Spleen (tissue), 7 donors: ENCODE measurements at regions not wholly inside any gene's neighbourhood (a gene's known extent, or its start where the extent isn't known, plus 50 kb on each side); places are given as distances from the start of the nearest gene placed in this dataset.

ENCODE experiments used
- CTCF ChIP-seq, 11 experiments: fragments of 200-600 bp in 7 of 11; fragments of 450-650 bp in 4 of 11; sonication (generic) in 4 of 11; IDR thresholded peaks in 8 of 11; conservative IDR thresholded peaks in 3 of 11; 1 replicate in 7 of 11; 2 replicates in 4 of 11; pipeline versions ENCODE4 v1.4.0 to v1.8.0; 2016 to 2021; ENCODE audit warnings: antibody characterized with exemption in 11 of 11, inconsistent platforms in 4 of 11, mild to moderate bottlenecking in 1 of 11
- POLR2AphosphoS5 ChIP-seq, 3 donors: sonication (generic); formaldehyde crosslinking; IDR thresholded peaks; one replicate each; pipeline ENCODE4 v1.5.1; 2017; ENCODE audit warnings: antibody characterized with exemption in 3 of 3
- donor health status: DM: no; HTN: no; CAD: no; lungs with moderate emphysema.
- donor health status: DM: no; HTN: no; CAD: no.
- donor health status: DM: no; HTN: no; CAD: no.

GRCh38 chr14:86462193-86462753 lies 932.3 kb downstream of the FLRT2 start:
- TF ChIP-seq CTCF (IDR thresholded peaks at IDR 0.05 in 8 of 11, conservative IDR thresholded peaks at IDR 0.05 in 3 of 11) (peak in 2 of 11 experiments; percentile 12 to 22), POLR2AphosphoS5 (IDR thresholded peaks at IDR 0.05) (no peak)
